ENCODE measurements at regions not wholly inside any gene's neighbourhood (a gene's known extent, or its start where the extent isn't known, plus 50 kb on each side); places are given as distances from the start of the nearest gene placed in this dataset.
"Not testable (repeated sequence)": the region's sequence is repeated elsewhere in the genome, so short reads cannot be mapped to it uniquely, and the experiment has no call there.

DNA sequence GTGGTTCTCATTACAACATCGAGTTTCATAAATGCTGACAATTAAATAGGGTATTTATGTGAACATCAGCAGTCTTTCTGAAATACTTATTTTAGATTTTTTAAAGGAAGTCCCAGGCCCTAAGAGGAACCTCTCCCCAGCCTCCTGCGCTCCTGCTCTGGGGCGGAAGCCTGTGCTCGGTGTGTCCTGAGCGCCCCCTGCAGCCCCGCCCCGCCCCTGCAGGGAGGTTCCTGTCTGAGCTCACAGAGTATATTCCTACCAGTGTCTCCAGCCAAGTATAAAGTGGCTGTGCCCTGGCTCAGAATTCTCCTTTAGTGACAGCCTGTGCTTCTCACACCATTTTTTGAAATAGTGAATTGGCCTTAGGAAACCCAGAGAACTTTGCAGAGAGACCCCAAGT lies 567.9 kb downstream of the GOLGA6L6 start:
- DNase-seq, result no peak

DNA sequence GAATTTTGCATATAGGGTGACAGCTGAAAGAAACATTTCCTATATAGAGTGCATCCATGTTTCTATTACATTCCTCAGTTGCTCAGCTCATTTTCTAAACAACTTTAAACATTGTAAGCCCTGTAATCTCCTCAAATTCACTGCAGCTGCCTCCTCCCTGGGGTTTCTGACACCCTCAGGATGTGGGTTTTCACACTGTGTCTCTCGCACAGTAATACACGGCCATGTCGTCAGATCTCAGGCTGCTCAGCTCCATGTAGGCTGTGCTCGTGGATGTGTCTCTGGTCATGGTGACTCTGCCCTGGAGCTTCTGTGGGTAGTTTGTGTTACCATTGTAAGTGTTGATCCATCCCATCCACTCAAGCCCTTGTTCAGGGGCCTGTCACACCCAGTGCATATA lies 569.0 kb downstream of the GOLGA6L6 start:
- not testable (repeated sequence) for DNase-seq

DNA sequence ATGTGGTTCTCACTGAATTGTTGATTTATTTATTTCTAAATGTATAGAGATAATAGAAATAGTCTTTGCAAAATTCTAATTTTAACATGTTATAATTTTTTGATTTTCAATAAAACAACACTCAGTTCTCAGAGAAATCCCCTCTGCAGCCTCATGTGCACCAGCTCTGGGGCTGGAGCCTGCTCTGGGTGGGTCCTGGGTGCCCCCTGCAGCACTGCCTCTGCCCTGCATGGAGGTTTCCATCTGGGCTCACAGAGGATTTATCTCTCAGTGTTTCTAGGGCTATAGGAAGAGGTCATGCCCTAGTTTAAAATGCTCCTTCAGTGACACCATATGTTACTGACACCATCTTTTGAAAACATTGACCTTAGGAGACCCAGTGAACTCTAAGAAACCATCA lies 576.0 kb downstream of the GOLGA6L6 start:
- DNase-seq, result not testable (repeated sequence)

DNA sequence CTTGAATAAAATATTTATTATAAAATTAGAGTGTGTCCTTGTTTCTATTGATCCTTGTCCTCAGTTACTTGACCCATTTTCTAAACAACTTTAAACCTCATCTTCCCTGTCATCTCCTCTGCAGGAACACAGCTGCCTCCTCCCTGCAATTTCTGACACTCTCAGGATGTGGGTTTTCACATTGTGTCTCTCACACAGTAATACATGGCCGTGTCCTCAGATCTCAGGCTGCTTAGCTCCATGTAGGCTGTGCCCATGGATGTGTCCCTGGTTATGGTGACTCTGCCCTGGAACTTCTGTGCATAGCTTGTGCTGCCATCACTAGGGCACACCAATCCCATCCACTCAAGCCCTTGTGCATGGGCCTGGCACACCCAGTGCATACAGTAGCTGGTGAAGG lies 577.1 kb downstream of the GOLGA6L6 start:
- not testable (repeated sequence) for DNase-seq

DNA sequence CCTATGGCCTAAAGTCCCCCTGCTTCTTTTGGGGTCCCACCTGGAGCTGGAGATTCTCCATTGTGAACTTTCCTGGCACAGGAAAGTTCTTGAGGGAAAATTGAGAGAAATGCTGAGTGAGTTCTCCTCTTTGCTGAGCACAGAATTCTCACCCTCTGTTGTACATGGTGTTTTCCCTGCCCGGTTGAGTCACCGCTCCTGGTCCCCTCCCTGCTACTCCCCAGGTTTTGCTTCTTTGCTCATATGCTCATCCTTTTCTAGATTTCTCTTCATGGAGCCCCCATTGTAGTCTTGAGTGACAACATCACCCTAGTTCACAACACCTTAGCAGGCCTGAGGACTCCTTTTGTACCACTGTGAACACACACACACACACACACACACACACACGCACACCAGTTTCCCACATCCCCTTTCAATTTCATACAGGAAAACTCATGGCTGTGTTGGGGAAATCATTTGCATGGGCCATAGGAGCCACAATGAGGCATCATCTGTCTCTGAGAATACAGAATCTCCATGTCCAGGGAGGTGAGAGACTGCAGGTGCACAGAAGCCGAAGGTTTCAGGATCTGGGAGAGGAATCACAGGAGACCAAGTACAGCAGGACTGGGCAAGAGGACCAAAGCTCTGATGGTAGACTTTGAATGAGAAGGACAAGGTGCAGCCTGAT lies 585.3 kb downstream of the GOLGA6L6 start:
- no peak for DNase-seq

DNA sequence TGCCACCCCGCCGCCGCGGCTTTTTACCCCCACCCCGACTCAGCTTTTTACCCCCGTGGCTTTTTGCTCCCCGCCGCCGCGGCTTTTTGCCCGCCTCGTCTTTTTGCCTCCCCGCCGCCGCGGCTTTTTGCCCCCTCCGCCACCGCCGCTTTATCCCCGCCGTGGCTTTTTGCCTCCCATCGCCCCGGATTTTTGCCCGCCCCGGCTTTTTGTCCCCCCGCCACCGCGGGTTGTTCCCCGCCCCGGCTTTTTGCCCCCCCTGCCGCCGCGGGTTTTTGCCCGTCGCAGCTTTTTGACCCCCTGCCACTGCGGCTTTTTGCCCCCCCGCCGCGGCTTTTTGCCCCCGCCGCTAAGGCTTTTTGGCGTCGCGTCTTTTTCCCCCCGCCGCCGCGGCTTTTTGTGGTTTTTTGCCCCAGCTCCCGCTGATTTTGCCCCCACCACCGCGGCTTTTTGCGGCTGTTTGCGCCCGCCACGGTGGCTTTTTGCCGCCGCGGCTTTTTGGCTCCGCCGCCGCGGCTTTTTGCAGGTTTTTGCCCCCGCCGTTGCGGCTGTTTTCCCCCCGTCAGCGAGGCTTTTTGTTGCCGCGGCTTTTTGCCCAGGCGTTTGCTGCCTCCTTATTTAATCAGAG lies 597.2 kb downstream of the GOLGA6L6 start:
- DNase-seq, result no peak

DNA sequence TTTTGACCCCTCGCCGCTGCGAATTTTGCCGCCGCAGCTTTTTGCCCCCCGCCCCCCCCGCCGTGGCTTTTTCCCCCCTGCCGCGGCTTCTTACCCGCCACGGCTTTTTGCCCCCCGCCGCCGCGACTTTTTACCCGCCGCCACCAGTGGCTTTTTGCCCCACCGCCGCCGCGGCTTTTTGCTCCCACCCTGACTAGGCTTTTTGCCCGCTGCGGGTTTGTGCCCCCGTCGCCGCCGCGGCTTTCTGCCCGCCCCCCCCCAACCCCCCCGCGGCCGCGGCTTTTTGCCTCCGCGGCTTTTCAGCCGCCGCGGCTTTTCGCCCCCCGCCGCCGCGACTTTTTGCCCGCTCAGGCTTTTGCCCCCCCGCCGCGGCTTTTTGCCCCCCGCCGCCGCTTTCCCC lies 598.1 kb downstream of the GOLGA6L6 start:
- no peak for DNase-seq

DNA sequence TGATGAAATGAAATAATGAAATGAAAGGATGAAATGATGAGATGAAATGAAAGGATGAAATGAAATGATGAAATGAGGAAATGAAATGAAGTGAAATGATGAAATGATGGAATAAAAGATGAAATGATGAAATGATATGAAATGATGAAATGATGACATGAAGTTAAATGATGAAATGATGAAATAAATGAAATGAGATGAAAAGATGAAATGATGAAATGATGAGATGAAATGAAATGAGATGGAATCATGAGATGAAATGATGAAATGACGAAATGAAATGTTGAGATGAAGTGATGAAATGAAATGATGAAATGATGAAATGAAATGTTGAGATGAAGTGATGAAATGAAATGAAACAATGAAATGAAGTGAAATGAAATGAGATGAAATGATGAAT lies 638.3 kb downstream of the GOLGA6L6 start:
- not testable (repeated sequence) for DNase-seq

DNA sequence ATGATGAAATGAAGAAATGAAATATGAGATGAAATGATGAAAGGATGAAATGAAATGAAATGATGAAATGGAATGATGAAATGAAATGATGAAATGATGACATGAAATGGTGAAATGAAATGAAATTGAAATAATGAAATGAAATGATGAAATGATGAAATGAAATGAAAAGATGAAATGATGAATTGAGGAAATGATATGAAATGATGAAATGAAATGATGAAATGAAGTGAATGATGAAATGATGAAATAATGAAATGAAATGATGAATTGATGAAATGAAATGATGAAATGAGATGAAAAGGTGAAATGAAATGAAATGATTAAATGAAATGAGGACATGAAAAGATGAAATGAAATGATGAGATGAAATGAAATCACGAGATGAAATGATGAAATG lies 639.2 kb downstream of the GOLGA6L6 start:
- DNase-seq, result not testable (repeated sequence)

DNA sequence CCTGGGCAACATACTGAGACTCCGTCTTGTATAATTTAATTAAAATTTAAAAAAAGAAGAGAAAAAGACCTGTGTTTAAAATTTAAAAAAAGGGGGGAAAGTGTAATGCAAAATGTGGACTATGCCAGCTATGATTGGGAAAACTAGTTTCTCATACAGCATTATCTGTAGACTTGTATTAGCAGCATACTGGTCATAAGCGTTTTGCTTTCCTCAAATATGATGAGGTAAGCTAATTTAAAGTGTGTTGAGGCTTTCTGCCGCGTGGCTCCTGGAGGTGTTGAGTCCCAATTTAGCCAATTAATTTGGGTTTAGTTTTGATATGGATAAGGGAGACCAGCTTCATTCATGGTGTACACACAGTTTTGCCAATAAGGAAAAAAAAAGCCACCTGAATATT lies 640.2 kb downstream of the GOLGA6L6 start:
- not testable (repeated sequence) for DNase-seq

DNA sequence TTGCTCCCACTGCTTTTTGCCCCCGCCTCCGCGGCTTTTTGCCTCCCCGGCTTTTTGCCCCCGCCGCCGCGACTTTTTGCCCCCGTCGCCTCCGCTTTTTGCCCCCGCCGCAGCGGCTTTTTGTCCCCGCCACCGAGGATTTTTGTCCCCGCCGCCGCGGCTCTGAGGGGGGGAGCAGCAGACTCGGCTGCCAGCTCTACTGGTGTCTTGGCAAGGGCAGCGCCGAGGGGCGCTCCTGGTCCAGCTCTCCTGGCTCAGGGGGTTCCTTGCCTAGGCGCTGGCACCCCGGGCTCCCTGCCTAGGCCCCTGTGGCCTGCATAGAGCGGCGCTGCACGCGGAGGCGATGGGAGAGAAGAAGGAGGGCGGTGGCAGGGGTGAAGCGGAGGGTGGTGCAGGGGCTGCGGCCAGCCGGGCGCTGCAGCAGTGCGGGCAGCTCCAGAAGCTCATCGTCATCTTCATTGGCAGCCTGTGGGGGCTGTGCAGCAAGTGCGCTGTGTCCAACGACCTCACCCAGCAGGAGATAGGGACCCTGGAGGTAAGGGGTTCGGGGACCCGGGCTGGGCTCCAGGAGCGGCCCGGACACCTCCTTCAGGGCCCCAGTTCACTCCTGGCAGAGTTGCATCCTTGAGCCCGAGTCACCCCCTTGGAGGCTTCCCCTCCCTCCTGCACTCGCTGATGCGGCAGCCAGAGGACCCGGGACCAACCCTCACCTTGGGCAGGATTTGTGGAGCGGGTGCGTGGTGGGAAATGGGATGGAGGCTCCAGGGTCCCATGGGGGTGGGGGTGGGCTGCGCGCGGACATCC lies 642.4 kb downstream of the GOLGA6L6 start:
- DNase-seq, result no peak

DNA sequence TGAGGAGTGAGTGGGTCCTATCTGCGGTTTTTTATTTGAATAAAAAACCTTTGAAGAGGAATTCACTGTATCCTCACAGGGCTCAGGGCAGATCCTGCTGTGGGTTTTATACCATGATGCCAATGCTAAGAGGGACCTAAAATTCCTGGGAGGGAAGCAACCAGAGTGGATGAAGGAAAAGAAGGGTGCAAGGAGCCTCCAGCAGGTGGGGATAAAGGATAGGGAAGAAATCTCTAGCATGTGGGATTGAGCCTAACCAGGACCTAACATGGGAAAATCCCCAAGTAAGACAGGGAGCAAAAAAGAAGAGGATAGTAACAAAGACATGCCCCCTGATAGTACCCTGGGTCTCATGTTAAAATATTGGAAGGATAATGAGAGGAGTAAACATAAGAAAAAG lies 652.8 kb downstream of the GOLGA6L6 start:
- DNase-seq, result not testable (repeated sequence)

DNA sequence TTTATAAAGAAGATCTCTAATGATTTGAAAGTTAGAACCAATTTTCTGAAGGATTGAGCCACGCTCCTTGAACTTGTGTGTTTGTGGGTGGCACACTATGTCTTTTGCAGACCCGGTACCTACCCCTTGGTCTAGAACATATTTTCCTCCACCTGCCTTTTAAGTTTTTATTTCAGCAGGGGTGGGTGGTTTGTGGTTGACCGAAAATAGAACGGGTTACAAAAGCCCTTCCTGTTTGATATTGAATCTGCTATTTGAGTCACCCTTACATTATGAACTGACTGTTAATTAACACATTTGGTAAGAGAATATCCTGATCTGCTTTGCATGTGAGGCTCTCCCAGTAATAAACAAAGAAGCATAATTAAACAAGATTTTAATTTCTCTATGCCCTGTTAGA lies 697.5 kb downstream of the GOLGA6L6 start:
- DNase-seq, result not testable (repeated sequence)

Data from NCI-H2171 treated with DMSO at 0.1 percent for 48 hours (cell line).